ENCODE measurements at regions not wholly inside any gene's neighbourhood (a gene's known extent, or its start where the extent isn't known, plus 50 kb on each side); places are given as distances from the start of the nearest gene placed in this dataset.

DNA sequence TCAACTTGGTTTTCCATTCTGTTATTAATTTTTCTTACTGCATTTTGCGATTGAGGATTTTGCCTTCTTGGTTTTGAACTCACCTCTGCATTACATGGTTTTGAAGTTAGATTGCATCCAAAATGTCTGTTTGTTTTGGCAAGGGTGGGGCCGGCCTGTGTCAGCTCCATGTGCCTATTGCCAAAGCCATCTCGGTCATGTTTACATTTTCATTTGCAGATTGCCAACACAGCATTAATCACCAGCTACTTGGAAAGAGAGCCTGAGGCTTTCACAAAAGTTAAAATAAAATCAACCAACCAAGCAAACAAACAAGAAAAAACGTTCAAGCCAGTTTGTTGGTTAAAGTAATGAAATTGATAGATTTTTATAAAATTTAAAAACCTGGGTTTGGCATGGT lies 695.8 kb downstream of the TYW1 start:
- no peak overlapping the region for H4K5ac ChIP-seq (ENCODE audit: insufficient read length, low read depth, low read length)
- TF ChIP-seq CHD2 (IDR thresholded peaks at IDR 0.05; ENCODE audit: low read length) (no peak), SUZ12 (IDR thresholded peaks at IDR 0.05; ENCODE audit: low read length) (no peak), SP2 (IDR thresholded peaks at IDR 0.05; ENCODE audit: low read length) (no peak), HDAC6 (IDR thresholded peaks at IDR 0.05; ENCODE audit: low read depth, low read length) (no peak), SIX5 (IDR thresholded peaks at IDR 0.05; ENCODE audit: low read depth, low read length) (no peak), BRCA1 (IDR thresholded peaks at IDR 0.05; ENCODE audit: low read depth, low read length) (no peak), SRF (IDR thresholded peaks at IDR 0.05; ENCODE audit: low read depth, low read length) (no peak), GABPA (IDR thresholded peaks at IDR 0.05; ENCODE audit: borderline replicate concordance, insufficient read depth, low read length) (no peak), KDM1A (IDR thresholded peaks at IDR 0.05; ENCODE audit: borderline replicate concordance, low read length) (no peak), JUN (IDR thresholded peaks at IDR 0.05; ENCODE audit: low read depth, low read length) (no peak), CTBP2 (IDR thresholded peaks at IDR 0.05; ENCODE audit: borderline replicate concordance, insufficient read depth, insufficient read length, low read length) (no peak), TEAD4 (IDR thresholded peaks at IDR 0.05; ENCODE audit: low read depth, low read length) (no peak), EZH2 (IDR thresholded peaks at IDR 0.05; ENCODE audit: low read depth, low read length, severe bottlenecking) (no peak)
- H4K8ac ChIP-seq (ENCODE audit: extremely low read depth, insufficient read depth, low read length), result no peak overlapping the region
- H3K79me2 ChIP-seq (ENCODE audit: control insufficient read depth in 1 of 2, insufficient read depth in 2 of 2, low read length in 2 of 2), result no peaks in the 10 kb centered on the region
- H3K27ac ChIP-seq (ENCODE audit: low read depth, low read length), result no peak overlapping the region
- H3K23ac ChIP-seq (ENCODE audit: insufficient read length), result no peak overlapping the region
- no peak overlapping the region for H2BK12ac ChIP-seq (ENCODE audit: low read depth, low read length)
- FAIRE-seq (no peak), DNase-seq (ENCODE audit: low read depth in 1 of 2, low spot score in 2 of 2) (no peak)
- no peak overlapping the region for H3K14ac ChIP-seq (ENCODE audit: insufficient read length)
- H3K23me2 ChIP-seq (ENCODE audit: low read depth, low read length), result no peaks in the 10 kb centered on the region
- H2BK20ac ChIP-seq (ENCODE audit: low read length), result no peak overlapping the region
- no peak overlapping the region for H3K18ac ChIP-seq (ENCODE audit: extremely low read depth, low read length)
- H3K4ac ChIP-seq (replicated peaks; ENCODE audit: insufficient read length, low read depth, low read length), result no peak overlapping the region
- H3K4me3 ChIP-seq (ENCODE audit: extremely low read depth in 1 of 4, insufficient read depth in 2 of 4, low read depth in 3 of 4, low read length in 4 of 4), result no peak overlapping the region
- H2BK15ac ChIP-seq (ENCODE audit: low read length), result no peak overlapping the region
- no peak overlapping the region for H2AK5ac ChIP-seq (ENCODE audit: low read depth, low read length)
- H3K56ac ChIP-seq (replicated peaks; ENCODE audit: insufficient read length, low read depth, low read length), result no peak overlapping the region
- no peak overlapping the region for H2BK5ac ChIP-seq (ENCODE audit: low read depth, low read length)
- H2BK120ac ChIP-seq (replicated peaks; ENCODE audit: low read depth, low read length), result no peak overlapping the region
- H4K91ac ChIP-seq (replicated peaks; ENCODE audit: insufficient read length, low read length), result no peak overlapping the region
- H3K4me2 ChIP-seq (ENCODE audit: insufficient read depth in 1 of 2, low read depth in 2 of 2, low read length in 2 of 2), result no peak overlapping the region
- no peaks in the 10 kb centered on the region for H3K79me1 ChIP-seq (ENCODE audit: low read depth, low read length)
- ChIA-PET POLR2A (ENCODE audit: partially characterized antibody) (no interaction called here), CTCF (ENCODE audit: partially characterized antibody) (no interaction called here)
- no peaks in the 10 kb centered on the region for H3K9me3 ChIP-seq (ENCODE audit: insufficient read depth in 2 of 2, low read depth in 1 of 2, low read length in 1 of 2)
- H3K36me3 ChIP-seq (ENCODE audit: control insufficient read depth in 2 of 4, insufficient read depth in 4 of 4, low read length in 3 of 4), result no peaks in the 10 kb centered on the region
- no peaks in the 10 kb centered on the region for H4K20me1 ChIP-seq (replicated peaks in 1 of 2; ENCODE audit: control insufficient read depth in 1 of 2, insufficient read depth in 2 of 2, low read length in 2 of 2)
- H2AFZ ChIP-seq (ENCODE audit: low read length), result no peak overlapping the region
- H3K9ac ChIP-seq (replicated peaks in 1 of 4; ENCODE audit: extremely low read depth in 1 of 4, low read depth in 3 of 4, low read length in 3 of 4), result no peak overlapping the region
- 86% methylated on average over 4 of the region's 4 CpGs; no CpG with 5 or more reads in 1 of the 2 experiments for WGBS, 2 experiments (ENCODE audit: extremely low coverage in 1 of 2, insufficient coverage in 1 of 2, insufficient read length in 1 of 2, insufficient replicate concordance in 2 of 2, low coverage in 1 of 2, low lambda C conversion rate in 2 of 2, missing lambda C conversion rate in 1 of 2)
- no peaks in the 10 kb centered on the region for H3K27me3 ChIP-seq (replicated peaks in 1 of 4; ENCODE audit: control insufficient read depth in 3 of 4, extremely low read depth in 1 of 4, insufficient read depth in 3 of 4, low read length in 3 of 4)
- H3K4me1 ChIP-seq (replicated peaks in 1 of 4; ENCODE audit: control insufficient read depth in 3 of 4, insufficient read depth in 4 of 4, low read length in 3 of 4), result no peaks in the 10 kb centered on the region

All from H1 (cell line).